Neural crest cell (in vitro differentiated cells): ENCODE measurements at regions not wholly inside any gene's neighbourhood (a gene's known extent, or its start where the extent isn't known, plus 50 kb on each side); places are given as distances from the start of the nearest gene placed in this dataset.

ENCODE experiments used
- DNase-seq: peaks from one replicate; pipeline ENCODE4 v3.0.0; 2021; ENCODE audit warnings: low read depth, mixed read lengths, low spot score
- H3K27ac Mint-ChIP-seq: one replicate; pipeline ENCODE4 v1.8.0; 2021; ENCODE audit warnings: mild to moderate bottlenecking, mixed read lengths; ENCODE audit not compliant: unreplicated experiment
- H3K27me3 Mint-ChIP-seq: 2 replicates; pipeline ENCODE4 v1.8.0; 2021; ENCODE audit warnings: low read depth, mild to moderate bottlenecking, mixed read lengths
- H3K36me3 Mint-ChIP-seq: 2 replicates; pipeline ENCODE4 v1.8.0; 2021; ENCODE audit warnings: low read depth, mild to moderate bottlenecking, mixed read lengths
- H3K4me1 Mint-ChIP-seq: 2 replicates; pipeline ENCODE4 v1.8.0; 2021; ENCODE audit warnings: mixed read lengths
- H3K4me3 Mint-ChIP-seq: one replicate; pipeline ENCODE4 v1.8.0; 2021; ENCODE audit warnings: mild to moderate bottlenecking, mixed read lengths
- H3K9me3 Mint-ChIP-seq: 2 replicates; pipeline ENCODE4 v1.8.0; 2021; ENCODE audit warnings: mixed read lengths
- CTCF ChIP-seq: fragments of 200-600 bp; sonication (generic); conservative IDR thresholded peaks from 2 replicates; pipeline ENCODE4 v1.5.0; 2021; ENCODE audit warnings: antibody characterized with exemption, mild to moderate bottlenecking

GRCh38 chr12:3398196-3398789 is 92.7 kb upstream of the PRMT8 start:
- Mint-ChIP-seq H3K36me3 (peaks cover 17% of the 10 kb centered on the region), H3K27me3 (peaks cover 22% of the 10 kb centered on the region), H3K4me1 (peaks cover 4% of the 10 kb centered on the region), H3K27ac (peak overlapping the region; percentile 92), H3K9me3 (peaks cover 17% of the 10 kb centered on the region), H3K4me3 (peak overlapping the region; percentile 74)
- DNase-seq = no peak
- no peak for TF ChIP-seq CTCF

- H3K9me3 Mint-ChIP-seq = peaks cover 28% of the 10 kb centered on the region
- H3K36me3 Mint-ChIP-seq = peaks cover 19% of the 10 kb centered on the region
Measured at GRCh38 chr12:3405821-3406220, 85.2 kb upstream of the PRMT8 start.

GRCh38 chr12:3407723-3408122 is 83.3 kb upstream of the PRMT8 start:
- Mint-ChIP-seq H3K27ac (no peak overlapping the region), H3K9me3 (peaks cover 22% of the 10 kb centered on the region), H3K4me3 (no peak overlapping the region), H3K36me3 (peaks cover 18% of the 10 kb centered on the region), H3K27me3 (peaks cover 3% of the 10 kb centered on the region), H3K4me1 (no peaks in the 10 kb centered on the region)
- DNase-seq = no peak
- TF ChIP-seq CTCF = no peak

More at GRCh38 chr12:3405821-3406220, 85.2 kb upstream of the PRMT8 start:
- TF ChIP-seq CTCF = no peak
- Mint-ChIP-seq H3K4me1 (no peaks in the 10 kb centered on the region), H3K4me3 (no peak overlapping the region), H3K27ac (no peak overlapping the region), H3K27me3 (peaks cover 16% of the 10 kb centered on the region)
- DNase-seq = no peak

GRCh38 chr12:3409662-3410061 is 81.3 kb upstream of the PRMT8 start:
- Mint-ChIP-seq H3K9me3 (peaks cover 21% of the 10 kb centered on the region), H3K4me1 (no peaks in the 10 kb centered on the region), H3K27me3 (no peaks in the 10 kb centered on the region), H3K36me3 (peaks cover 18% of the 10 kb centered on the region), H3K4me3 (no peak overlapping the region), H3K27ac (no peak overlapping the region)
- DNase-seq = no peak
- TF ChIP-seq CTCF = no peak

- peaks cover 14% of the 10 kb centered on the region for H3K27me3 Mint-ChIP-seq
- no peak for TF ChIP-seq CTCF
- no peak for DNase-seq
Measured at GRCh38 chr12:3416159-3416558, 74.8 kb upstream of the PRMT8 start.

More at GRCh38 chr12:3416159-3416558, 74.8 kb upstream of the PRMT8 start:
- Mint-ChIP-seq H3K36me3 (peaks cover 6% of the 10 kb centered on the region), H3K9me3 (peaks cover 7% of the 10 kb centered on the region), H3K27ac (no peak overlapping the region), H3K4me1 (no peaks in the 10 kb centered on the region), H3K4me3 (no peak overlapping the region)
